ENCODE measurements at regions not wholly inside any gene's neighbourhood (a gene's known extent, or its start where the extent isn't known, plus 50 kb on each side); places are given as distances from the start of the nearest gene placed in this dataset.
"Not testable (repeated sequence)": the region's sequence is repeated elsewhere in the genome, so short reads cannot be mapped to it uniquely, and the experiment has no call there.

DNA sequence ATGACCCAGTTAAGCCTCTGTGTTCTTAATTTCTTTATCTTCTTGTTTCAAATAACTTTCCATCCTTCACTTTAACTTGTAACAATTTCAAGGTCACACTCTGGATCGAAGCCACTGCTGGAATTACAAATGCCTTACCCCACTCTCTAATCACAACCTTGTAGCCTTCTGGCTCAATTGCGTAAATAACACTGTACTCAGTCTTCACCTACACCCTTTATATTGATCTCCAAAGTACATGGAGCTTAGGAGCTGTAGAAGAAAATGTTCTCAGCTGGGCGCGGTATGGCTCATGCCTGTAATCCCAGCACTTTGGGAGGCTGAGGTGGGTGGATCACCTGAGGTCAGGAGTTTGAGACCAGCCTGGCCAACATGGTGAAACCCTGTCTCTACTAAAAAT is 164.3 kb upstream of the NPSR1 start:
- no peak for DNase-seq

DNA sequence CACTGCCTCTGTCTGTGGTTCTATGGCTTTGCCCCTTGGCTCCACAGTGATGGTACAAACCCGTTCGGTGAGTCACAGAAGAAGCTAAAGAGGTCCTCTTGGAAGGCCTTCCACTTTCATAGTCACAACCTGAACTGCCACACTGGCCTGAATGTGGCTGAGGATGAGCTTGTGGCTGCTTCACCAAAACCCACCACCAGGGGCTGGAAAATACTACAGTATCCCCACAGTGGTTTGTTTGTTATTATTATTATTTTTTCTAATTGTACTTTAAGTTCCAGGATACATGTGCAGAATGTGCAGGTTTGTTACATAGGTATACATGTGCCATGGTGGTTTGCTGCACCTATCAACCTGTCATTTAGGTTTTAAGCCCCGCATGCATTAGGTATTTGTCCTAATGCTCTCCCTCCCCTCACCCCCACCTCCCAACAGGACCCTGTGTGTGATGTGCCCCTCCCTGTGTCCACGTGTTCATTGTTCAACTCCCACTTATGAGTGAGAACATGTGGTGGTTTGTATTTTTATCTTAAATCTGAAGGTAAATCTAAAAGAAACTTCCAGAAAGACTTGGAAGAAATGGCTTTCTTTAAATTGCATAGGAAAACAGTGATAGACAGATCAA is 160.8 kb upstream of the NPSR1 start:
- no peak for DNase-seq

DNA sequence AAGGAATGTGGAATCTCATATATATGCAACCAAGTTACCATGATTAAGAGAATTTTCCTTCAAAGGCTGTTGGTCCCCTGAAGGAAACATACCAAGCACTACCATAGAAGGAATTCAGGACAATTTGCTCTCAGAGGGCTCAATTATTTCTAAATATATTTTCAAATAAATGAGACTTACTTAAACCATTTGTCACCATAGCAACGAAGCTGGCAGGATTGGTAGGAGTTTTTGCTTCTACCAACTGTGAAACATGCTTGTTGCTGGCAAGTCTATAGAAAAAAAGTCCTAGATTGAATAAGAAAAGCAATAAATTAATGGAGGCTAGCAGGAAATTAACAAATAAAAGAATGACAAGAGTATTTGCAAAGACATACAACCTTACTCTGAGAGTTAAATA is 156.9 kb upstream of the NPSR1 start:
- DNase-seq: no peak

DNA sequence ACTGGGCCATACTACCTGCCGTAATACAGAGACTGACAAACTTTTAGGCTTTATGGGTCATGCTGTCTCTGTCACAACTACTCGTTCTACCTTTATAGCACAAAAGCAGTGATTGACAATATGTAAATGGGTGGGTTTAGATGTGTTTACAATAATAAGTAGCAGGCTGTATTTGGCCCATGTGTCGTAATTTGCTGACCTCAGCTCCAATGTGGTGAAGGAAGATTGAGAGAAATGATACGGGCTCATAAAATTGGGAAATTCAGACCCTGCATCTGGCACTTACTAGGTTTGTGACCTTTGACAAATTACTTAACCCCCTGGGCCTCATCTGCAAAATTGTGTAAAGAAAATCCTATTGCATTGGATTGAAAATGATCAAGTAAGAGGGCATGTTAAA is 150.8 kb upstream of the NPSR1 start:
- DNase-seq: no peak

DNA sequence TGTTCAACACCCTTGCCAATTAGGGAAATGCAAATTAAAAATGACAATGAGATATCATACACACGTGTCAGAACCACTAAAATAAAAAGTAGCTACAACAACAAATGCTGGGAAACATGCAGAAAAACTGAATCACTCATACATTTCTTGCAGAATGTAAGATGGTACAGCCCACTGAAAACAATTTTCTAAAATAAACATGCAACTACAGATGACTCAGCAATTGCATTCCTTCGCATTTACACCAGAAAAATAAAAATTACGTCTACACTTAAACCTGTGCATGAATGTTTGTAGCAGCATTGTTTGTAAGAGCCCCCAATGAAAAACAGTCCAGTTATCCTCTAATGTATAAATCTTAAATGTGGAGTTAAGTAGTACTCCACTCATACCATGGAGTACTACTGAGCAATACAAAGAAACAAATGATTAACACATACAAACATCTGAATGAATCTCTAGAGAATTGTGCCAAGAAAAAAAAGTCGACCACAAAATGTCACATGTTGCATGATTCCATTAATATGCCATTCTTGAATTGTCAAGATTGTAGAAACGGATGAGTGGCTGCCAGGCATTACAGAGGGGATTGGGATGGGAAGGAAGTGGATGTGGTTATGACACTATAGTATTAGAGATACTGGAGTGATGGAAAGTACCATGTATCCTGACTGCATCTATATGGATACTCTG is 134.6 kb upstream of the NPSR1 start:
- DNase-seq: no peak

DNA sequence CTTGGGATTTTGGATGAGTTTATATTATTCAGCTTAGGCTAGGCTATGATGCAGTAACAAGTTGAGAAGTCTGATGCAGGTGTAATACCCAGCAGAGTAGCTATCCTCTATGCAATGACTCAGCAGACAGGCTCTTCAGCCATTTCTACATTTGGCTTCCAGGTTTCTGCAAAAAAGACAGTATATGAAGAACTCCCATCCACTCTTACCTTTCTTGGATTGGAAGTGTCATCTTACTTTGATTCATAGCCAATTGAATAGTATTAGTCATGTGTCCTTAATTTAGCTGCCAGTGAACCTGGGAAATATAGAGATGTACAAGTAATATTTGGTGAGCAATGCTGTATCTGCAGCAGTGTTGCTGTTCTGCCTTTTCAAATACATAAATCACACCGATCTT is 127.8 kb upstream of the NPSR1 start:
- DNase-seq: no peak

DNA sequence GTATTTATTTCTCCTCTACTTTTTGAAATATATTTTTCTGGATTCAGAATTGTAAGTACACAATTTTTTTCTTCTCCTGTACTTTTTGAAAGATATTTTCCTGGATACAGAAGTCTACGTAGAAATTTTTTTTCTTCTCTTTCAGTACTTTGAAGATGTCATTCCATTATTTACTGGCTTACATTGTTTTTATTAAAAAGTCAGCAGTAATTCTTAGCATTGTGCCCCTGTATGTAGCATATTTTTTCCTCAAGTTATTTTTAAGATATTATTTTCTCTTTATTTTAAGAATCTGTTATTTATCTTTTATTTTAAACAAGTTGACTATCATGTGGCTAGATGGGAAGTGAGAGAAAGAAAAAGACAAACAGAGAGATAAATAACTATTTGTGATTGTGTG is 119.0 kb upstream of the NPSR1 start:
- DNase-seq: no peak

DNA sequence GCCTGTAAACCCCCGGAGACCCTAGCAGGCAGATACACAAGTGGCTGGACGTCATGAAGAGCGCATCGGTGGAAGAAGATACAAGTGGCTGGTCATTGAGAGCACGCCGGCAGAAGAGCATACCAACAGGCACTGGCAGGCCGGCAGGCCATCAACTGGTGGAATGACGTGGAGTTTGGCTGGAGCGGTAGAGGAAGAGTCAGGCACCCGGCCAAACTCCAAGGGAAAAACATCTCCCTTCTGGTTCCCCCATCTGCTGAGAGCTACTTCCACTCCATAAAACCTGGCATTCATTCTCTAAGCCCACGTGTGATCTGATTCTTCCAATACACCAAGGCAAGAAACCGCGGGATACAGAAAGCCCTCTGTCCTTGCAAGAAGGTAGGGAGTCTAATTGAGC is 113.4 kb upstream of the NPSR1 start:
- DNase-seq: no peak

DNA sequence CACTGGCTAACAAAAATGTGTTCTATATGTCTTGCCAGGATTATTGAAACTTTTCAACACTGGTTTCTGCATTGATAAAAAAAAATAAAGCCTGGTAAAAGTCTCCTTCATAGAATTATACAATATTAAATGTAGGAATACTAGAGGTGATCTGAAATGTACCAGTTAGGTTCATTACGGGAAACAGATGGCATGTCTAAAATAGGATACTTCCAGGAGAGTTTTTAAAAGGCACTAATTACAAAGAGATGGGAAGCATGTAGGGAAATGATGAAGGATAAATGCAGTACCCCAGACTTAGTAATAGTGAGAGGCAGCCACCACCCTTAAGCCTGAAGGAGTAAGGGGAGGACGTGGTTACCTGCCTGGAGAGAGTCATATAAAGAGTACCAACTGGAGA is 107.0 kb upstream of the NPSR1 start:
- DNase-seq: no peak

DNA sequence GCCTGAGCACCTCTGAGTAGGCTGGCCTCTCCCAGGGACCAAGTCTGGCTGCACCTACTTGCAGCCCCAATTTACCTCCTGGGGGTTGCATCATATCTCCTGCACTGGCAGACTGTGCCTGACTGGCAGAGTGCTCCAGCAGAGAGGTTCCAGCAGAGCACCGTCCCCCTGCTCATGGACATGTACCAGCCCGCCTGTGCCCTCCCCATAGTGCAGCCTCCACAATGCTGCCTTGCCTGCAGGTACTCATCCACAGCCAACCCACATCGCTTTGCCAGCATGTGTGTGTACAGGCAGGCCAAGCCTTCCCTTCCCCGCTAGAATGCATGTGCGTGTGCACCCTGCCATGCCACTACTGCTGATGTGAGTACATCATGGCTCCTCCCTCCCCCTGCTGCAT is 105.5 kb upstream of the NPSR1 start:
- DNase-seq: no peak

DNA sequence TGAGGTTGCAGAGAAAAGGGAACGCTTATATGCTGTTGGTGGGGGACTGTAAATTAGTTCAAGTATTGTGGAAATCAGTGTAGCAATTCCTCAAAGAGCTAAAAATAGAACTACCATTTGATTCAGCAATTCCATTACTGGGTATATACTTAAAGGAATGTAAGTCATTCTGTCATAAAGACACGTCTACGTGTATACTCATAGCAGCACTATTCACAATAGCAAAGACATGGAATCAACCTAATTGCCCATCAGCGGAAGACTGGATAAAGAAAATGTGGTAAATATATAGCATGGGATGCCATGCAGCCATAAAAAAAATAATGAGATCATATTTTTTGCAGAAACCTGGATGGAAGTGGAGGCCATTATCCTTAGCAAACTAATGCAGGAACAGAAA is 100.0 kb upstream of the NPSR1 start:
- DNase-seq: no peak

DNA sequence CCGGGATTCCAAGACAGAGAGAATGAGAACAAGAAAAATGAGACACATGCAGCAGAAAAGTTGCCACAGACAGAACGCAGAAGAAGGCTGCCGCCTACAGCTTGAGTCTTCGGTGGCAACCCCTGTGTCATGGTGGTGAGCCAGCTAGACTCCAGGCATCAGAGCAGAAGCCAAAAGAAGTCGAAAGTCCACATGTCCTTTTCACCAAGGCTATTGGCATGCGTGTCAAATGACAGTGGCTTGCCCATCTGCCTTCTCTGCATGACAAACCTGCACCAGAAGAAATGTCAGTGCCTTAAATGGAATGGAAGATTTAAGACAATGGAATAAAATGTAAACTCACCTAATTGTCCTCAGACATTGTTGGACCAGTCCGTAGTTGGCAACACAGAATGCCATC is 93.9 kb upstream of the NPSR1 start:
- DNase-seq: no peak

DNA sequence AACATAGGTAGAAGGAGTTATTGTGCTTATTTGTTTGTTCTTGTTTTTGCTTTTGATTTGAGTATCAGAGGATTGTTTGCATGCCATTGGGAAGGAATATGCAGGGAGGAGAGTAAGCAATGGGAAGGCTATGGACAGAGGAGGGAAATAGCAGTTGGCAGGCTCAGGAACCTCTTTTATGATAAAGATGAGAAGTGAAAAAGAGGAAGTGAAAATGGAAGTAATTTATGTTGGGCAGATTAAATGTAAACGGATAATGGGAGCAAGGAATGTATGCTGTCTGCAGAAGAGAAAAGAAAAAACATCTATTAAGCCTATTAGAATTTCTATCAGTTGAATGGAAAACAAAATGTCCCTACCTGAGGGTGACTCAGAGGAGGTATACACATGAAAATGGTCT is 90.1 kb upstream of the NPSR1 start:
- DNase-seq: no peak

DNA sequence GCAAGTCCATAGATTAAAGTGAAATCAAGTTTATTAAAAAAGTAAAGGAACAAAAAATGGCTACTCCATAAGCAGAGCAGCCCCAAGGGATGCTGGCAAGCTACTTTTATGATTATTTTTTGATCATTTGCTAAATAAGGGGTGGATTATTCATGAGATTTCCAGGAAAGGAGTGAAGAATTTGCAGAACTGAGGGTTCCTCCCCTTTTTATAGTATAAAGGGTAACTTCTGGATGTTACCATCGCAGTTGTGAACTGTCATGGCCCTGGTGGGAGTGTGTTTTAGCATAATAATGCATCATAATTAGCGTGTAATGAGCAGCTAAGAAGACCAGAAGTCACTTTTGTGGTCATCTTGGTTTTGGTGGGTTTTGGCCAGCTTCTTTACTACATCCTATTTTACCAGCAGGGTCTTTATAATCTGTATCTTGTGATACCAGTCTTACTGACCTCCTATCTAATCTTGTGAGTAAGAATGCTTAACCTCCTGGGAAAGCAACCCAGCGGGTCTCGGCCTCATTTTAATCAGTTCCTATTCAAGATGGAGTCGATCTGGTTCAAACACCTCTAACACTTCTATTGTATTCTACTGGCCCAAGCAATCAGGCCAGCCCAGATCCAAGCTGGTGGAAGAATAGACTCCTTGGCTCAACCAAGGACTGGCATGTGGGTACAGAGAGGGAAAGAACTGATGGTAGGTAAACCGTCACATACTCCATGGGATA is 87.9 kb upstream of the NPSR1 start:
- DNase-seq: no peak

DNA sequence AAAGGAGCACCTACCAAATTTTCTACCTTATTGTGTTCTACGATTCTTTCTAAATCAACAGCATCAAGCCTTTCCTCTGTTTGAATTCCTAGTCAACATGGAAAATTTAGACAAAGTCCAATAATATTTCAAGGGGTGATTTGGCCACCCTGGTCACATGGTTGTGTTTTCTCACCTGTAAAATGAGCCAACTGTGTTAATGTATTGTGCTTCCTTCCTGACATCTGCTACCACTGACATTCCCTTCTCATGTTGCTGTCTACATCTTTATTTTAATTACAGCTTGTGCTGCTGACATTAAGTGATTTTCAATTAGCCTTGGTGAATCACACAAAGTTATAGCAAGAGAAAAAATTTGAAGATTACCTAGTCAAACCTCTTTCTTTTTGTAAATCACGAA is 83.0 kb upstream of the NPSR1 start:
- no peak for DNase-seq

DNA sequence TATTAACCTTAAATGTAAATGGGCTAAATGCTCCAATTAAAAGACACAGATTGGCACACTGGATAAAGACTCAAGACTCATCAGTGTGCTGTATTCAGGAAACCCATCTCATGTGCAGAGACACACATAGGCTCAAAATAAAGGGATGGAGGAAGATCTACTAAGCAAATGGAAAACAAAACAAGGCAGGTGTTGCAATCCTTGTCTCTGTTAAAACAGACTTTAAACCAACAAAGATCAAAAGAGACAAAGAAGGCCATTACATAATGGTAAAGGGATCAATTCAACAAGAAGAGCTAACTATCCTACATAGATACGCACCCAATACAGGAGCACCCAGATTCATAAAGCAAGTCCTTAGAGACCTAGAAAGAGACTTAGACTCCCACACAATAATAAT is 80.1 kb upstream of the NPSR1 start:
- DNase-seq: not testable (repeated sequence)

DNA sequence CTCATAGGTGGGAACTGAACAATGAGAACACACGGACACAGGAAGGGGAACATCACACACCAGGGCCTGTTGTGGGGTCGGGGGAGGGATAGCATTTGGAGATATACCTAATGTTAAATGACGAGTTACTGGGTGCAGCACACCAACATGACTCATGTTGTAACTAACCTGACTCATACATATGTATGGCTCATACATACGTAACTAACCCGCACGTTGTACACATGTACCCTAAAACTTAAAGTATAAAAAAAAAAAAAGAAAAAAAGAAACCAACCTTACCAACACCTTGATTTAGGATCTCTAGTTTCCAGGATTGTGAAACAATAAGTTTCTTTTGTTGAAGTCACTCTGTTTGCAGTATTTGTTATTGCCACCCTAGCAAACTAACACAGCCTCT is 76.3 kb upstream of the NPSR1 start:
- DNase-seq: not testable (repeated sequence)

DNA sequence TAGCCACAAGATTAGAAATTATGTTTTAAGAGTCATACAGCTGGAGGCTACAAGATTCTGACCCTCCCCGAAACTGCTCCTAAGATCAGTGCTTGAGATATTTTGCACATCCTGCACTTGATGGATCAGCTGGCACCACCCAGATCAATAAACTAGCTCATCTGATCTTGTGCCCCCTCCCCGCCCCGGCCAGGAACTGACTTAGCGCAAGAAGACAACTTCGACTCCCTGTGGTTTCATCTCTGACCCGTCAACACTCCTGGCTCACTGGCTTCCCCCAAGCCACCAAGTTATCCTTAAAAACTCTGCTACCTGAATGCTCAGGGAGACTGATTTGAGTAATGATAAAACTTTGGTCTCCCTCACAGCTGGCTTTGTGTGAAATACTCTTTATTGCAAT is 73.5 kb upstream of the NPSR1 start:
- no peak for DNase-seq

DNA sequence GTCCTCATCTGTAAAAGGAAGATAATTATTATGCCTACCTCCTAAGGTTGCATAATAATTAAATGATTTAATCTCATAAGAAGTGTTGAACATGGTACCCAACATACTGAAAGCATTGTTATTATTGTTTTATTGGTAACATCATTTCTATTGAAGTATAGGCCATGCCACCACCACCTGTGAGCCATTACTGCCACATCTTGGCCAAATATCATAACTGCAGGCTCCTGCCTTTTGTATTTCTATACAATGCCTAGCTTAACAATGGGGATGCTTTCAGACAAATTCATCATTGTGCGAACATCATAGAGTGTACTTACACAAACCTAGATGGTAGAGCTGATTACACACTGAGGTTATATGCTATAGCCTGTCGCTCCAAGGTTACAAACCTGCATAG is 61.1 kb upstream of the NPSR1 start:
- DNase-seq: no peak

DNA sequence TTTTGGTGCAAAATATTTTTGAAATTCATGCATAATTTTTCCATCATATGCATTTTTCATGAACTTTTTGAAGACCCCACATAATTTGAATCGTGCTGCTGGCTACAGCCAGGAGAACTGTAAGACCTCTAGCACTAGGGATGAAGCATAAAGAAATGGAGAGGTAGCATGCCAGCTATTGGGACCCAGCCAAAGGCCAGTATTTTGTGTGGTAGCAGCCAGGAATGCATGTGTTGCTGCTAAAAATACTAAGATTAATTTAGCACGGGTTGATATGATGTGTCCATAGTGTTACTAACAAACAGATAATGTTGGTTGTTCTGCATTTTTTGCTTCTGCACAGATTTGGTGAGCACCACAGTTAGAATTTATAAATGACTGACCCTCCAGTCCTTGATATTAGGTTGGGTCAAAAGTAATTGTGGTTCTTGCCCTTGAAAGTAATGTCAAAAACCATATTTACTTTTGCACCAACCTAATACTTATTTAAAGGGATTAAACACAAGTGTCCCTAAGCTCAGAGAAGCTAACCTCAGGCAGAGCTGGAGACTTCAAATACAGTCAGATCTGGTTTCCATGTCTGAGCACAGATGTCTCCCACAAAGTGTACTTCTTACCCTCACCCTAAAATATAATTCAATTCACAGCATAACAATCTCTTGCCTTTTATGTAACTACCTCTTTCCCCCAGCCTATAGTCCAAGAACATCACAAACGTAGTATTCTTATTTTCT is 54.1 kb upstream of the NPSR1 start:
- DNase-seq: no peak

Data from activated naive CD4-positive, alpha-beta T cell (primary cell).